Neuronal stem cell (in vitro differentiated cells): ENCODE measurements at regions not wholly inside any gene's neighbourhood (a gene's known extent, or its start where the extent isn't known, plus 50 kb on each side); places are given as distances from the start of the nearest gene placed in this dataset.

ENCODE experiments used
- DNase-seq: peaks from one replicate; pipeline ENCODE4 v3.0.0-alpha.2; 2013; ENCODE audit warnings: low spot score
- H2AFZ ChIP-seq: one replicate; pipeline ENCODE4 v1.6.1; 2013; ENCODE audit warnings: mild to moderate bottlenecking, low read length, inconsistent platforms
- H2AK5ac ChIP-seq: 2 replicates; pipeline ENCODE4 v1.6.1; 2013; ENCODE audit warnings: low read depth, mild to moderate bottlenecking, inconsistent platforms, low read length, moderate library complexity, mixed read lengths
- H2BK120ac ChIP-seq: 2 replicates; pipeline ENCODE4 v1.6.1; 2013; ENCODE audit warnings: low read depth, mild to moderate bottlenecking, inconsistent platforms, low read length, moderate library complexity, mixed read lengths
- H2BK12ac ChIP-seq: one replicate; pipeline ENCODE4 v1.6.1; 2013; ENCODE audit warnings: low read length, inconsistent platforms
- H2BK15ac ChIP-seq: 2 replicates; pipeline ENCODE4 v1.6.1; 2013; ENCODE audit warnings: mild to moderate bottlenecking, low read length, inconsistent platforms, mixed read lengths
- H2BK5ac ChIP-seq: one replicate; pipeline ENCODE4 v1.6.1; 2013; ENCODE audit warnings: inconsistent platforms, mild to moderate bottlenecking, low read length, moderate library complexity
- H3K14ac ChIP-seq: one replicate; pipeline ENCODE4 v1.6.1; 2013; ENCODE audit warnings: low read length, inconsistent platforms
- H3K18ac ChIP-seq: 2 replicates; pipeline ENCODE4 v1.6.1; 2013; ENCODE audit warnings: low read length, inconsistent platforms
- H3K23ac ChIP-seq: 2 replicates; pipeline ENCODE4 v1.6.1; 2013; ENCODE audit warnings: low read depth, mild to moderate bottlenecking, mixed read lengths, low read length, inconsistent platforms; ENCODE audit not compliant: poor library complexity
- H3K27ac ChIP-seq: replicated peaks from 3 replicates; pipeline ENCODE4 v1.5.1; 2013; ENCODE audit warnings: low read length, inconsistent platforms
- H3K27me3 ChIP-seq, 3 experiments: 2 replicates each; pipeline ENCODE4 v1.6.1; 2013; ENCODE audit warnings: low read length in 3 of 3, mild to moderate bottlenecking in 2 of 3, inconsistent platforms in 1 of 3, low read depth in 1 of 3, mixed read lengths in 1 of 3, moderate library complexity in 1 of 3; ENCODE audit not compliant: control insufficient read depth in 3 of 3, insufficient read depth in 3 of 3
- H3K36me3 ChIP-seq, 2 donors: replicated peaks in 1 of 2; 2 replicates each; pipeline ENCODE4 v1.6.1; 2013; ENCODE audit warnings: low read length in 2 of 2; ENCODE audit not compliant: control insufficient read depth in 2 of 2, insufficient read depth in 2 of 2
- H3K4ac ChIP-seq: 2 replicates; pipeline ENCODE4 v1.6.1; 2013; ENCODE audit warnings: inconsistent platforms, mild to moderate bottlenecking, low read length, moderate library complexity
- H3K4me1 ChIP-seq, 2 donors: 1 replicate in 1 of 2; 2 replicates in 1 of 2; pipeline ENCODE4 v1.6.1; 2013; ENCODE audit warnings: low read length in 2 of 2, low read depth in 1 of 2; ENCODE audit not compliant: control insufficient read depth in 2 of 2, insufficient read depth in 1 of 2
- H3K4me2 ChIP-seq: one replicate; pipeline ENCODE4 v1.6.1; 2013; ENCODE audit warnings: mild to moderate bottlenecking, low read length, inconsistent platforms; ENCODE audit not compliant: insufficient read depth, poor library complexity, severe bottlenecking
- H3K4me3 ChIP-seq, 2 donors: 2 replicates each; pipeline ENCODE4 v1.5.1; 2013; ENCODE audit warnings: low read length in 2 of 2, mild to moderate bottlenecking in 2 of 2, inconsistent platforms in 1 of 2, moderate library complexity in 1 of 2
- H3K79me1 ChIP-seq: one replicate; pipeline ENCODE4 v1.6.1; 2013; ENCODE audit warnings: low read depth, mild to moderate bottlenecking, inconsistent platforms, low read length, moderate library complexity
- H3K9ac ChIP-seq: one replicate; pipeline ENCODE4 v1.6.1; 2013; ENCODE audit warnings: mild to moderate bottlenecking, low read depth, low read length, inconsistent platforms; ENCODE audit not compliant: poor library complexity
- H3K9me3 ChIP-seq, 2 donors: replicated peaks in 1 of 2; 2 replicates each; pipeline versions ENCODE3 to v1.6.1; 2013; ENCODE audit warnings: low read length in 2 of 2, mild to moderate bottlenecking in 2 of 2, inconsistent platforms in 1 of 2, low read depth in 1 of 2, mixed read lengths in 1 of 2, moderate library complexity in 1 of 2; ENCODE audit not compliant: control insufficient read depth in 2 of 2, insufficient read depth in 1 of 2
- H4K8ac ChIP-seq: one replicate; pipeline ENCODE4 v1.6.1; 2013; ENCODE audit warnings: low read depth, mild to moderate bottlenecking, inconsistent platforms, low read length, moderate library complexity
- H4K91ac ChIP-seq: one replicate; pipeline ENCODE4 v1.6.1; 2013; ENCODE audit warnings: low read length, low read depth, mild to moderate bottlenecking, inconsistent platforms; ENCODE audit not compliant: poor library complexity
- WGBS, 2 donors: extraction: QIAGEN DNeasy Blood & Tissue Kit; methylation state at CpG; one replicate each; pipeline ENCODE4 v1.1.7; 2013; ENCODE audit warnings: missing lambda C conversion rate in 2 of 2, mixed read lengths in 1 of 2; ENCODE audit not compliant: insufficient read length in 2 of 2, insufficient replicate concordance in 1 of 2; ENCODE audit errors: extremely low coverage in 2 of 2; 5-methylcytosine and 5-hydroxymethylcytosine counted together

DNA sequence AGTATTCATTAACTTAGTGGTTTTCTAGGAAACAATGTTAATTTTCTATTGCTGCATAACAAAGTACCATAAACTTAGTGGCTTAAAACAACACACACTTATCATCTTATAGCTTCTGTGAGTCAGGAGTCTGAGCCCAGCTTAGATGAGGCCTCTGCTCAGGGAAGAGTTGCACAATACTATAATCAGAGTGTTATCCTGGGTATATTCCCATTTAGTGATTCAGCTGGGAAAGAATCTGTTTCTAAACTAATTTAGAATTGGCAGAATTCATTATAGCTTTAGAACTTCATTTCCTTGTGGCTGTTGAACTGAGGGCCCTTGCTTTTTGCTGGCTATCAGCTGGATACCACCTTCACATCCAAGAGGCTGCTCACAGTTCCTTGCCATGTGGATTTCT, 515.5 kb downstream of the BRINP3 start:
- H3K4me2 ChIP-seq = no peak overlapping the region
- H3K4me3 ChIP-seq = no peak overlapping the region
- no peaks in the 10 kb centered on the region for H3K4me1 ChIP-seq
- no peak overlapping the region for H3K14ac ChIP-seq
- DNase-seq = no peak
- no peak overlapping the region for H2BK120ac ChIP-seq
- H4K91ac ChIP-seq = no peak overlapping the region
- H3K4ac ChIP-seq = no peak overlapping the region
- no peaks in the 10 kb centered on the region for H3K36me3 ChIP-seq
- H3K18ac ChIP-seq = no peak overlapping the region
- H3K27ac ChIP-seq = no peak overlapping the region
- H3K23ac ChIP-seq = no peak overlapping the region
- no peaks in the 10 kb centered on the region for H3K9me3 ChIP-seq
- no peak overlapping the region for H2AFZ ChIP-seq
- no peak overlapping the region for H3K9ac ChIP-seq
- H2BK12ac ChIP-seq = no peak overlapping the region
- H2BK5ac ChIP-seq = no peak overlapping the region
- no peaks in the 10 kb centered on the region for H3K79me1 ChIP-seq
- H2AK5ac ChIP-seq = no peak overlapping the region
- H3K27me3 ChIP-seq = no peaks in the 10 kb centered on the region
- no peak overlapping the region for H2BK15ac ChIP-seq
- no peak overlapping the region for H4K8ac ChIP-seq

DNA sequence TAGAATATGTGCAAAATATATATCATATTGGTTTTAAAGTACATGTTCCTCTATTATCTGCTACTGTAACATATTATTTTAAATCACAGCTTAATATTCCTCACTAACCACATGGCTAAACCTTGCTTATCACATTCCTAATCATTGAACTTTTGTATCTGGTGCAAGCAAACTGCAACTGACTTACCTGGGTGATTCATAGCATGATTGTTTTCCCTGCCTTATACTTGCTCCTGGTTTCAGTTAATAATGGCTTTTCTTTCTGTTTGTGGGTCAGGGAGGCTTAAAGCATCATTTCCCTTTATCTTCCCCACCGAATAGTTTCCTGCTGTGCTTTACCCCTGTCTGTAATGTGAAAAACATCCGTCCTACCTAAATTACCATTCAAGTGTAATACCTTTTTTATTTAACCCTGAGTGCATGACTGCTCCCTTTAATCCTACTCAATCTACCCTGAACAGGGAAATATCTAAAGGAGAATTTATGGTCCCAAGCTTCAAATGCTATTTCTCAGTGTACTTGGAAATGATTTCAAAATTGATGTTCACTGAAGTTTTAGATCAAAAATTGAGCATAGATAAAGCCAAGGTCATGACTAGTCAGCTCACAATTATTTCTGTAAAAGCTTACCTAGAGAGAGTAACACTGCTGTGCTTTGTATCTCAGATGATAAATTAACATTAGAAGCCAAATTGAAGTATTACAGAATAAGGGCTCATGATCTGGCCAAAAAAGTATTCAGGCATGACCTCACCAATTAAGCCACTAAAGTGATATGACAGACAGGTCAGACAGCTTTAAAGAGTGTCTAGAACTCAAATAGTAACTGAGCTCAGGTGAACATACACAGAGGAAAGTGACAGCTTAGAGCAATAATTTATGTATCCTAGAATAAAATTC, 507.1 kb downstream of the BRINP3 start:
- Histone ChIP-seq H3K9ac (no peak overlapping the region), H2BK120ac (no peak overlapping the region), H3K4me1 (no peaks in the 10 kb centered on the region), H2AK5ac (no peak overlapping the region), H3K36me3 (no peaks in the 10 kb centered on the region), H2BK5ac (no peak overlapping the region), H3K27me3 (no peaks in the 10 kb centered on the region), H3K4me3 (no peak overlapping the region), H4K8ac (no peak overlapping the region), H2AFZ (no peak overlapping the region), H3K4me2 (no peak overlapping the region), H2BK15ac (no peak overlapping the region), H3K18ac (no peak overlapping the region), H4K91ac (no peak overlapping the region), H3K9me3 (no peaks in the 10 kb centered on the region), H3K4ac (no peak overlapping the region), H3K23ac (no peak overlapping the region), H2BK12ac (no peak overlapping the region), H3K14ac (no peak overlapping the region), H3K79me1 (no peaks in the 10 kb centered on the region), H3K27ac (no peak overlapping the region)
- WGBS, 2 donors = no CpG with 5 or more reads among the region's 2 CpGs
- DNase-seq = no peak

DNA sequence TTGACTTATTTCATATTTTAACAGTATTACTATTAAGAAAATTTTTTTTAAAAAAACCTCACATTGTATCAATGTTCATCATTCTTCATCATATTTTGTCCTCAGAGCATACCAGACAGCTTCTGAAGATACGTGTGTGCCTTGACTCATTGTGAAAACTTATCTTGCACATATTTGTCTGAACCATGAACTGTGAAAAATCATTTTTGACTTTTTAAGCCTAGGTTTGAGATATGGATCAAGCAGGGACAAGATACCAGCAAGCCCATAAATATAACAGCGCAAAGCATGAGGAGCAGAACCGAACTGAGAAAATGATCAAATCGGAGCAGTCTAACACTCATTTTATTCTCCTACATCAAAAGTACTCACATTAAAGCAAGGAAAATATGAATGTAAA, 506.0 kb downstream of the BRINP3 start:
- Histone ChIP-seq H3K36me3 (no peaks in the 10 kb centered on the region), H2BK12ac (no peak overlapping the region), H3K18ac (no peak overlapping the region), H3K4me1 (no peaks in the 10 kb centered on the region), H3K14ac (no peak overlapping the region), H3K9ac (no peak overlapping the region), H4K8ac (no peak overlapping the region), H3K27ac (no peak overlapping the region), H2AFZ (no peak overlapping the region), H3K27me3 (no peaks in the 10 kb centered on the region), H4K91ac (no peak overlapping the region), H3K4me3 (no peak overlapping the region), H3K4ac (no peak overlapping the region), H3K23ac (no peak overlapping the region), H2BK120ac (no peak overlapping the region), H3K79me1 (no peaks in the 10 kb centered on the region), H2BK15ac (no peak overlapping the region), H2AK5ac (no peak overlapping the region), H3K9me3 (no peaks in the 10 kb centered on the region), H2BK5ac (no peak overlapping the region), H3K4me2 (no peak overlapping the region)
- no peak for DNase-seq
- WGBS, 2 donors = no CpG with 5 or more reads among the region's 4 CpGs

DNA sequence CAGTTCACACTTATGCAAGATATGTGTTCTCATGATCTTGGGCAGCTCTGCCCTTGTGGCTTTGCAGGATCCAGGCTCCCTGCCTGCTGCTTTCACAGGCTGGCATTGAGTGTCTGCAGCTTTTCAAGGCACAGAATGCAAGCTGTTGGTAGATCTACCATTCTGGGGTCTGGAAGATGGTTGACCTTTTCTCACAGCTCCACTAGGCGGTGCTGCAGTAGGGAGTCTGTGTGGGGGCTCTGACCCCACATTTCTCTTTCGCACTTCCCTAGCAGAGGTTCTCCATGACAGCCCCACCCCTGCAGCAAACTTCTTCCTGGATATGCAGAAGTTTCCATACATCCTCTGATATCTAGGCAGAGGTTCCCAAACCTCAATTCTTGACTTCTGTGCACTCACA, 500.5 kb downstream of the BRINP3 start:
- no peaks in the 10 kb centered on the region for H3K79me1 ChIP-seq
- H2BK5ac ChIP-seq = no peak overlapping the region
- no peak overlapping the region for H2AK5ac ChIP-seq
- H2BK120ac ChIP-seq = no peak overlapping the region
- no CpG with 5 or more reads among the region's 2 CpGs for WGBS, 2 donors
- H2AFZ ChIP-seq = no peak overlapping the region
- no peaks in the 10 kb centered on the region for H3K36me3 ChIP-seq
- H3K4me1 ChIP-seq = no peaks in the 10 kb centered on the region
- H3K4me2 ChIP-seq = no peak overlapping the region
- no peak for DNase-seq
- H2BK12ac ChIP-seq = no peak overlapping the region
- H3K9ac ChIP-seq = no peak overlapping the region
- H3K27me3 ChIP-seq = no peaks in the 10 kb centered on the region
- H3K18ac ChIP-seq = no peak overlapping the region
- no peak overlapping the region for H4K91ac ChIP-seq
- no peak overlapping the region for H3K4me3 ChIP-seq
- H4K8ac ChIP-seq = no peak overlapping the region
- no peak overlapping the region for H2BK15ac ChIP-seq
- no peak overlapping the region for H3K4ac ChIP-seq
- peaks cover 0 to 3% of the 10 kb centered on the region in 2 donors for H3K9me3 ChIP-seq
- H3K23ac ChIP-seq = no peak overlapping the region
- no peak overlapping the region for H3K14ac ChIP-seq
- no peak overlapping the region for H3K27ac ChIP-seq
